Natural killer cell (primary cell): ENCODE measurements at regions not wholly inside any gene's neighbourhood (a gene's known extent, or its start where the extent isn't known, plus 50 kb on each side); places are given as distances from the start of the nearest gene placed in this dataset.

ENCODE experiments used
- ATAC-seq, 3 donors: fragments of 150-1000 bp in 2 of 3; fragments of 200-7000 bp in 1 of 3; cut with Tn5 transposase; 1 replicate in 1 of 3; 2 replicates in 2 of 3; pipeline ENCODE4 v1.10.0; 2021; ENCODE audit warnings: mild to moderate bottlenecking in 2 of 3, moderate library complexity in 2 of 3
- DNase-seq, 2 donors: peaks; one replicate each; pipeline versions ENCODE4 v3.0.0 to v3.0.0-alpha.2; 2013 to 2021; ENCODE audit warnings: mixed read lengths in 1 of 2
- H3K27ac ChIP-seq: one replicate; pipeline ENCODE4 v1.5.1; 2013; ENCODE audit warnings: mild to moderate bottlenecking, low read length
- H3K27me3 ChIP-seq: one replicate; pipeline ENCODE4 v1.6.1; 2013; ENCODE audit warnings: low read length; ENCODE audit not compliant: control insufficient read depth, insufficient read depth
- H3K36me3 ChIP-seq: one replicate; pipeline ENCODE4 v1.6.1; 2013; ENCODE audit warnings: low read length; ENCODE audit not compliant: control insufficient read depth, insufficient read depth
- H3K4me1 ChIP-seq: one replicate; pipeline ENCODE4 v1.6.1; 2013; ENCODE audit warnings: low read length; ENCODE audit not compliant: control insufficient read depth, insufficient read depth
- H3K4me3 ChIP-seq: one replicate; pipeline ENCODE4 v1.5.1; 2013; ENCODE audit warnings: low read length
- H3K9me3 ChIP-seq: one replicate; pipeline ENCODE4 v1.6.1; 2013; ENCODE audit warnings: low read length; ENCODE audit not compliant: control insufficient read depth, insufficient read depth
- H3K27ac Mint-ChIP-seq, 2 donors: one replicate each; pipeline ENCODE4 v1.8.0; 2022; ENCODE audit warnings: mild to moderate bottlenecking in 2 of 2, mixed read lengths in 2 of 2, moderate library complexity in 1 of 2
- H3K27me3 Mint-ChIP-seq, 2 donors: one replicate each; pipeline ENCODE4 v1.8.0; 2022; ENCODE audit warnings: low read depth in 2 of 2, mixed read lengths in 2 of 2
- H3K36me3 Mint-ChIP-seq: one replicate; pipeline ENCODE4 v1.8.0; 2022; ENCODE audit warnings: mixed read lengths
- H3K4me1 Mint-ChIP-seq, 2 donors: one replicate each; pipeline ENCODE4 v1.8.0; 2022; ENCODE audit warnings: mixed read lengths in 2 of 2
- H3K4me3 Mint-ChIP-seq: one replicate; pipeline ENCODE4 v1.8.0; 2022; ENCODE audit warnings: mild to moderate bottlenecking, moderate library complexity, mixed read lengths
- H3K9me3 Mint-ChIP-seq, 2 donors: one replicate each; pipeline ENCODE4 v1.8.0; 2022; ENCODE audit warnings: mixed read lengths in 2 of 2
- CTCF ChIP-seq: fragments of 200-600 bp; IDR thresholded peaks from one replicate; pipeline ENCODE4 v1.8.0; 2022; ENCODE audit warnings: antibody characterized with exemption
- WGBS: methylation state at CpG from one replicate; pipeline ENCODE4 v1.1.7; 2013; ENCODE audit warnings: missing lambda C conversion rate; ENCODE audit not compliant: insufficient coverage; 5-methylcytosine and 5-hydroxymethylcytosine counted together
- intact Hi-C: fragments of 100-400 bp; cut with micrococcal nuclease; formaldehyde crosslinking; loops from one replicate; pipeline ENCODE4 v1.14.2; 2022

DNA sequence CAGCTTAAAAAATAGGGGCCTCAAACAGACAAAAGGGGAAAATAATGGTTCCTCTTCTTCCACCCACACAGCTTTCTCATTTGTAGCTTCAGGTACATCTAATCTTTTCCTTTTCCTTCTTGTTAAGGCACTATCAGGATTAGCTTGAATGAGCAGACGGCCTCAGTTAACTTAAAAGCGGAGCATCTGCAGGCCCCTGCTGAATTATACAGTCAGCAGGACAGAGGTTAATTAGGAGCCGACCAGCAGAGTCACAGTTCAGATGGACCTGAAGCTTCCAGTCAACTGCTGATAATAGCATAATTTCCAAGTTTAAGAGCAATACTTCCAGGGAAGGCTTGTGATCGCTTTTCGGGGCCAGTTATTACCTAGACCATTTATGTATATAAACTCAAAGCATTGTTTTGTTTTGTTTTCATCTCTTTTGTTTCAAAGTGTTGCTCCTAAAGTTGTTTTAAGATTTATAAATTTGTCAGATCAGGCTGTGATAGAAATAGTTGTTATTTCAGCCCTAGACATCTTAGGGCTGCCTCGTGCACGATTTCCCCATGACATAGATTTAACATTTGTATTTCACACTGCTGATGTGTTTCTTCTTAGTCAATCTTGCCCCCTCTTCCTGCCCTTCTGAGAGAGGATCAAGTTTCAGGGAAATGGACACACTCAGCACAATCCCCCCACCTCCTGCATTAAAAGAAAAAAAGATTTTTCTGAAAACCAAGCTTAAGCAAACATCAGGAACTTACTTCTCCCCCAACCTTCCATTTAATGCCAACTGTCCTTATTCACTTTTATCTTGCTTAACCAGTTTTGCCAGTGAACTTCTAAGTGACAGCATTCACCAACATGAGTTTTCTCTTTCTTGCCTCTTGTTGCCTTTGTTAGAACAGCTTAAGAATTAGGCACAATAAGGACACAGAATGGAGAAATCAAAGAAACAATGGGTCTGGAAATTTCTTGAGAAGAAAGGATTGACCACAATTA is 449.8 kb downstream of the ARHGEF28 start:
- no peak overlapping the region for H3K27ac ChIP-seq
- no peak overlapping the region for H3K4me3 Mint-ChIP-seq
- ATAC-seq (no peak), DNase-seq (no peak)
- H3K4me1 ChIP-seq: no peaks in the 10 kb centered on the region
- H3K4me1 Mint-ChIP-seq: no peaks in the 10 kb centered on the region
- H3K9me3 ChIP-seq: no peaks in the 10 kb centered on the region
- H3K27me3 Mint-ChIP-seq: peaks cover 5 to 18% of the 10 kb centered on the region in 2 donors
- no peaks in the 10 kb centered on the region for H3K27me3 ChIP-seq
- H3K4me3 ChIP-seq: no peak overlapping the region
- H3K36me3 ChIP-seq: no peaks in the 10 kb centered on the region
- no peaks in the 10 kb centered on the region for H3K9me3 Mint-ChIP-seq
- intact Hi-C loops: no loop called here
- TF ChIP-seq CTCF: no peak
- 85% methylated on average over 5 of the region's 7 CpGs for WGBS
- H3K27ac Mint-ChIP-seq: no peak overlapping the region
- no peaks in the 10 kb centered on the region for H3K36me3 Mint-ChIP-seq

DNA sequence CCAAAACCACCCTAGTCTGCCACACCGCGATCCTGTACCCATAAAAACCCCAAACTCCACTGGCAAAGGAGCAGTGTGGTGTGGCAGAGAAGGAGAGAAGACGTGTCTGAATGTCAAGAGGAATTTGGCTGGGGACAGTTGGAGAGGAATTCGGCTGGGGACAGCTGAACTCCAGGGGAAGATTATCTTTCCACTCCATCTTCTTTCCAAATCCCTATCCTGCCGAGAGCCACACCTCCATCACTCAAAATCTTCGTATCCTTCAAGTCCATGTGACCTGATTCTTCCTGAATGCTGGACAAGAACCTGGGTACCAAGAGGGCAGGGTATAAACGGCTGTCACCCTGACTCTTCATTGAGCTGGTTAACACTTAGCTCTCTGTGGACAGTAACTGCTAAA is 448.1 kb downstream of the ARHGEF28 start:
- Mint-ChIP-seq H3K9me3 (no peaks in the 10 kb centered on the region), H3K27me3 (peaks cover 5 to 18% of the 10 kb centered on the region in 2 donors), H3K27ac (no peak overlapping the region), H3K4me1 (no peaks in the 10 kb centered on the region), H3K36me3 (no peaks in the 10 kb centered on the region), H3K4me3 (no peak overlapping the region)
- Histone ChIP-seq H3K9me3 (no peaks in the 10 kb centered on the region), H3K27me3 (no peaks in the 10 kb centered on the region), H3K36me3 (no peaks in the 10 kb centered on the region), H3K4me1 (no peaks in the 10 kb centered on the region), H3K27ac (no peak overlapping the region), H3K4me3 (no peak overlapping the region)
- DNase-seq: no peak
- intact Hi-C loops: no loop called here
- TF ChIP-seq CTCF: no peak
- WGBS: 83% methylated on average over 3 of the region's 7 CpGs
- no peak for ATAC-seq

GRCh38 chr5:74073257-74073656 is 447.3 kb downstream of the ARHGEF28 start:
- TF ChIP-seq CTCF: no peak
- no peak for ATAC-seq
- Histone ChIP-seq H3K27ac (no peak overlapping the region), H3K4me1 (no peaks in the 10 kb centered on the region), H3K4me3 (no peak overlapping the region), H3K9me3 (no peaks in the 10 kb centered on the region), H3K36me3 (no peaks in the 10 kb centered on the region), H3K27me3 (no peaks in the 10 kb centered on the region)
- intact Hi-C loops: no loop called here
- no peaks in the 10 kb centered on the region for H3K36me3 Mint-ChIP-seq
- H3K4me1 Mint-ChIP-seq: no peaks in the 10 kb centered on the region
- peaks cover 5 to 16% of the 10 kb centered on the region in 2 donors for H3K27me3 Mint-ChIP-seq
- DNase-seq: no peak
- no peak overlapping the region for H3K4me3 Mint-ChIP-seq
- no peaks in the 10 kb centered on the region for H3K9me3 Mint-ChIP-seq
- WGBS: 77% methylated on average over 2 of the region's 2 CpGs
- no peak overlapping the region for H3K27ac Mint-ChIP-seq

DNA sequence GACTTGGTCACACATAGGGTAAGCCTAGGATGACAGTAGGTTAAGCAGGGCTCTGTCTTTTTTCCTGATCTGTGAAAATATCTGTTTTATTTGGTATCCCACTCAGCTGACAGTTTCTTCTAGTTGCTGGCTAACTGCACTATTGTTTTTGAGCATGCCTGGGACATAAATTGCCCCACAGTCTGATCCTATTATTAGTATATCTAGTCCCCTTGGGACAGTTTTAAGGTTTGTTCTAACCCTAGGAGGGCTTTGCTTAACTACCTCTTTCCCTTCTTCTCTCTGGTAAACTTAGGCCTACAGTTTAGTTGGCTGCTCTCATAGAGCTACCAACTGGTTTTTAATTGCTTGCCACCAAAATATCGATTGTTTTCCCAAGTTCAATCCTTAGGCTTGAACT is 446.6 kb downstream of the ARHGEF28 start:
- no peak for DNase-seq
- Histone ChIP-seq H3K4me1 (no peaks in the 10 kb centered on the region), H3K36me3 (no peaks in the 10 kb centered on the region), H3K27ac (no peak overlapping the region), H3K27me3 (no peaks in the 10 kb centered on the region), H3K9me3 (no peaks in the 10 kb centered on the region), H3K4me3 (no peak overlapping the region)
- intact Hi-C loops: no loop called here
- no peak for TF ChIP-seq CTCF
- 50% methylated on average over 1 of the region's 1 CpG for WGBS
- H3K27me3 Mint-ChIP-seq: peaks cover 5 to 10% of the 10 kb centered on the region in 2 donors
- H3K27ac Mint-ChIP-seq: no peak overlapping the region
- no peaks in the 10 kb centered on the region for H3K36me3 Mint-ChIP-seq
- no peaks in the 10 kb centered on the region for H3K9me3 Mint-ChIP-seq
- H3K4me1 Mint-ChIP-seq: no peaks in the 10 kb centered on the region
- no peak for ATAC-seq
- H3K4me3 Mint-ChIP-seq: no peak overlapping the region
